ENCODE measurements at regions not wholly inside any gene's neighbourhood (a gene's known extent, or its start where the extent isn't known, plus 50 kb on each side); places are given as distances from the start of the nearest gene placed in this dataset.

DNA sequence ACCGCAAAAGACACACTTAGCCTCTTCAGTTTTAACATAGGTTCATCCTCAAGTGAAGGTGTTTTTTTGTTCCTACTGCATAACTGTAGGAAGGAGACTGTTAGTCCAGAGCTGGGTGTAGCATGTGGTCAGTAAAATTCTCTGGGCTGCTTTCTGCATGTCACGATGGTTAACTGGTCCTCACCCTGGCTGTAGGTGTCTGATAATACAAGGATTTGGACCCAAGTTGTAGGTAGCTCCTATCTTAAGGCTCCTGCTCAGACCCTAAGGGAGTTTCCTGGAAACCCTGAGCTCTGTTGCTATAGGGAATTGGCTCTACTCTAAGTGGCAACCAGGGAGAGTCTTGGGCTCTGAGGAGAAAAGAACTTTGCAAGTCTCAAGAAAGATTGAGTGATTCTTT is 112.9 kb downstream of the SAMD9 start:
- DNase-seq (ENCODE audit: low read depth, low spot score) = no peak
- ChIA-PET POLR2A (interaction anchor here (1.4 kb wide), 1 partner anchor 168 kb away, joined by 3 read pairs; the partner anchor contains the start of gene CDK6), CTCF (interaction anchor here (1.0 kb wide), 1 partner anchor 18 kb away, joined by 5 read pairs; no protein-coding TSS in a partner anchor)
- H3K4me3 ChIP-seq (ENCODE audit: low read depth, low read length) = no peak overlapping the region
- TF ChIP-seq, protein P1, sequence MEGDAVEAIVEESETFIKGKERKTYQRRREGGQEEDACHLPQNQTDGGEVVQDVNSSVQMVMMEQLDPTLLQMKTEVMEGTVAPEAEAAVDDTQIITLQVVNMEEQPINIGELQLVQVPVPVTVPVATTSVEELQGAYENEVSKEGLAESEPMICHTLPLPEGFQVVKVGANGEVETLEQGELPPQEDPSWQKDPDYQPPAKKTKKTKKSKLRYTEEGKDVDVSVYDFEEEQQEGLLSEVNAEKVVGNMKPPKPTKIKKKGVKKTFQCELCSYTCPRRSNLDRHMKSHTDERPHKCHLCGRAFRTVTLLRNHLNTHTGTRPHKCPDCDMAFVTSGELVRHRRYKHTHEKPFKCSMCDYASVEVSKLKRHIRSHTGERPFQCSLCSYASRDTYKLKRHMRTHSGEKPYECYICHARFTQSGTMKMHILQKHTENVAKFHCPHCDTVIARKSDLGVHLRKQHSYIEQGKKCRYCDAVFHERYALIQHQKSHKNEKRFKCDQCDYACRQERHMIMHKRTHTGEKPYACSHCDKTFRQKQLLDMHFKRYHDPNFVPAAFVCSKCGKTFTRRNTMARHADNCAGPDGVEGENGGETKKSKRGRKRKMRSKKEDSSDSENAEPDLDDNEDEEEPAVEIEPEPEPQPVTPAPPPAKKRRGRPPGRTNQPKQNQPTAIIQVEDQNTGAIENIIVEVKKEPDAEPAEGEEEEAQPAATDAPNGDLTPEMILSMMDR (IDR thresholded peaks at IDR 0.05; ENCODE audit: insufficient read depth, low read length, missing control alignments) = no peak

GRCh38 chr7:92997719-92998118 is 120.1 kb downstream of the SAMD9 start:
- no peak for DNase-seq (ENCODE audit: low read depth, low spot score)
- CTCF ChIA-PET = interaction anchor here (1.3 kb wide), 1 partner anchor 9 kb away, joined by 3 read pairs; no protein-coding TSS in a partner anchor
- TF ChIP-seq, protein P1 (IDR thresholded peaks at IDR 0.05; ENCODE audit: insufficient read depth, low read length, missing control alignments) = no peak
- no peak overlapping the region for H3K4me3 ChIP-seq (ENCODE audit: low read depth, low read length)
- POLR2A ChIA-PET = no interaction called here

- no peak for DNase-seq (ENCODE audit: low read depth, low spot score)
- H3K4me3 ChIP-seq (ENCODE audit: low read depth, low read length) = no peak overlapping the region
- ChIA-PET CTCF (no interaction called here), POLR2A (interaction anchor here (1.5 kb wide), 1 partner anchor 14 kb away, joined by 3 read pairs; no protein-coding TSS in a partner anchor)
- TF ChIP-seq, protein P1 (IDR thresholded peaks at IDR 0.05; ENCODE audit: insufficient read depth, low read length, missing control alignments) = no peak
Measured at GRCh38 chr7:92997152-92997551, 120.6 kb downstream of the SAMD9 start.

GRCh38 chr7:92994901-92995300 is 122.9 kb downstream of the SAMD9 start:
- TF ChIP-seq, protein P1 (IDR thresholded peaks at IDR 0.05; ENCODE audit: insufficient read depth, low read length, missing control alignments) = no peak
- DNase-seq (ENCODE audit: low read depth, low spot score) = no peak
- no peak overlapping the region for H3K4me3 ChIP-seq (ENCODE audit: low read depth, low read length)
- ChIA-PET CTCF (no interaction called here), POLR2A (no interaction called here)

- ChIA-PET CTCF (no interaction called here), POLR2A (no interaction called here)
- DNase-seq (ENCODE audit: low read depth, low spot score) = no peak
Measured at GRCh38 chr7:92992932-92993331, 124.8 kb downstream of the SAMD9 start.

GRCh38 chr7:92992483-92992882 is 125.3 kb downstream of the SAMD9 start:
- CTCF ChIA-PET = no interaction called here
- POLR2A ChIA-PET = no interaction called here
- no peak for DNase-seq (ENCODE audit: low read depth, low spot score)
- no peak overlapping the region for H3K4me3 ChIP-seq (ENCODE audit: low read depth, low read length)
- TF ChIP-seq, protein P1 (IDR thresholded peaks at IDR 0.05; ENCODE audit: insufficient read depth, low read length, missing control alignments) = no peak

More at GRCh38 chr7:92992932-92993331, 124.8 kb downstream of the SAMD9 start:
- H3K4me3 ChIP-seq (ENCODE audit: low read depth, low read length) = no peak overlapping the region
- TF ChIP-seq, protein P1 (IDR thresholded peaks at IDR 0.05; ENCODE audit: insufficient read depth, low read length, missing control alignments) = no peak
